OCI-LY7 (cell line): ENCODE measurements at regions not wholly inside any gene's neighbourhood (a gene's known extent, or its start where the extent isn't known, plus 50 kb on each side); places are given as distances from the start of the nearest gene placed in this dataset.

Experiments used
- CTCF ChIP-seq: fragments of 200-600 bp; sonication (generic); conservative IDR thresholded peaks from 2 replicates; pipeline ENCODE4 v1.5.1; 2014; ENCODE audit warnings: mild to moderate bottlenecking, antibody characterized with exemption, low read length, moderate library complexity, mixed read lengths
- EZH2phosphoT487 ChIP-seq: fragments of 200-600 bp; sonication (generic); IDR thresholded peaks from 2 replicates; pipeline ENCODE4 v1.6.1; 2018; ENCODE audit warnings: low read depth, borderline replicate concordance, mild to moderate bottlenecking, mixed run types, antibody characterized with exemption, low read length, moderate library complexity, mixed read lengths

DNA sequence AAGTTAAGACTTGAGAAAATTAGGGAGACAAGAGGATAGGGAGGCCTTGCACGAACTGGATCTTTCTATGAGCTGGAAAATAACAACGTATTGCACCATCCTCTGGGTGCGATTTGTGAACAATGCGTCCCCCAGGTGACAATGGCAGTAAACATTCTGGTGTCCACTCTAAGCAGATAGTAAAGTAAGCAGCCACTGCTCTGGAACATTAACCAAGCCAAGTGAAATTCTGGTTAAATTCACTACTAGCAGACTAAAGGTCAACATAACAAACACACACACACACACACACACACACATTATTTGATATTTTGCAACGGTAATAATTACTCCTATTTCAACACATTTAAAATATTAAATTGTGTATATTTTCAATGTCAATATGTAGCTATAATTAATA lies 242.2 kb upstream of the DCAF8L1 start:
- TF ChIP-seq EZH2phosphoT487 (no peak), CTCF (no peak)
